ENCODE measurements at regions not wholly inside any gene's neighbourhood (a gene's known extent, or its start where the extent isn't known, plus 50 kb on each side); places are given as distances from the start of the nearest gene placed in this dataset.

DNA sequence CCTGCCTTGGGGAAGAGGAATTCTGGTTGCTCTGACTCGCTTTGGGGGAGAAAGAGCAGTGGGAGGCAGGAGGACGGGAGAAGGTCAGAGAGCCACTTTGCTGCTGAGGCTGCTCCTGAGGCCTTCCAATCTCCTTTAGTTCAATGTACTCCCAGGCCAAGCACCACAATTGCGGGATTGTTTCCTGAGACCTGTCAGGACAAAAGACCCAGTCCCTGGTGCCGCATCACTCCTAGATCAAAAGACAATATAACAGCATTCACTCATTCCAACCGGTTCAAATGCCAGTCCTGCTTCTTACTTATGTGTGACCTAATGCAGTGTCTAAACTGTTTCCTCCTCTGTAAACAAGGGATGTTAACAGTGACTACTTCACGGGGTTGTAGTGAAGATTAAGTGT, 106.4 kb downstream of the TRIML1 start:
- no peaks in the 10 kb centered on the region for H3K27me3 ChIP-seq (ENCODE audit: control insufficient read depth, insufficient read depth, low read length)
- no peak for DNase-seq
- H3K4me3 ChIP-seq (ENCODE audit: low read length): no peak overlapping the region
- H3K27ac ChIP-seq (ENCODE audit: low read length): no peak overlapping the region
- H3K4me1 ChIP-seq (ENCODE audit: control insufficient read depth, insufficient read depth, low read length): no peaks in the 10 kb centered on the region
- no peaks in the 10 kb centered on the region for H3K9me3 ChIP-seq (replicated peaks; ENCODE audit: control insufficient read depth, low read depth, low read length)
- H3K36me3 ChIP-seq (ENCODE audit: control insufficient read depth, insufficient read depth, low read length): no peaks in the 10 kb centered on the region
- WGBS (ENCODE audit: insufficient coverage): 75% methylated on average over 5 of the region's 6 CpGs

DNA sequence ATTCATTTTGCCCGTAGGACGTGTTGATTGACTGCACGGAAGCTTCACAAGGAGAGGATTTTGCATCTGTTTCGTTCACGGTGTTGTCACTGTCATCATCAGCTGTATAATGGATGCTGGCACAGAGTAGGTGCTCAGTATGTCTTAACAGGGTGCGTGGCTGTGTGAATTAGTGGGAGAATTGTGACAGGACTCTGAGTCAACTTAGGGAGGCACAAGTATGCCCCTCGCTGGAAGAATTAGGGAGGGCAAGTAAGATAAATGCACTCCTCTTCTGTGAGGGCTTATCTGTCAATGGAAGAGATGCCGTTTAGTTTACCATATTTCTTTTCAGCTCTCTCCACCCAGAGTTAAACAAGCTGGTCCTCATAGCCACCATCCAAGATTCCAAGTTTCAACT, 107.2 kb downstream of the TRIML1 start:
- 79% methylated on average over 5 of the region's 8 CpGs for WGBS (ENCODE audit: insufficient coverage)
- Histone ChIP-seq H3K9me3 (replicated peaks; ENCODE audit: control insufficient read depth, low read depth, low read length) (no peaks in the 10 kb centered on the region), H3K36me3 (ENCODE audit: control insufficient read depth, insufficient read depth, low read length) (no peaks in the 10 kb centered on the region), H3K27me3 (ENCODE audit: control insufficient read depth, insufficient read depth, low read length) (no peaks in the 10 kb centered on the region), H3K4me3 (ENCODE audit: low read length) (no peak overlapping the region), H3K27ac (ENCODE audit: low read length) (no peak overlapping the region), H3K4me1 (ENCODE audit: control insufficient read depth, insufficient read depth, low read length) (no peaks in the 10 kb centered on the region)
- DNase-seq: no peak

DNA sequence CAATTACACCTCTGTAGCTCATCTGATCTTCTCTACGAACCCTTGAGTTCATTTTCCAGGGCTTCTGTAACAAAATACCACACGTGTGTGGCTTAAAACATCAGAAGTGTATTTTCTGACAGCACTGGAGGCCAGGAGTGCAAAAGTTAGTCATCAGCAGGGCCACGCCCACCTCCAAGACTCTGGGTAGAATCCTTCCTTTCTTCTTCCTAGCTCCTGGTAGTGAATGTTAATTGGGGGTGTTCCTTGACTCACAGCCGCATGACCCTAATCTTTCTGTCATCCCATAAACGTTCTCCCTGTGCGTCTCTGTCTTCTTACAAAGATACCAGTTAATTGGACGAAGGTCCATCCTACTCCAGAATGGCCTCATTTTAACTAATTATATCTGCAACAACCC, 115.0 kb downstream of the TRIML1 start:
- H3K27ac ChIP-seq (ENCODE audit: low read length): no peak overlapping the region
- no peaks in the 10 kb centered on the region for H3K36me3 ChIP-seq (ENCODE audit: control insufficient read depth, insufficient read depth, low read length)
- H3K4me3 ChIP-seq (ENCODE audit: low read length): no peak overlapping the region
- no peaks in the 10 kb centered on the region for H3K9me3 ChIP-seq (replicated peaks; ENCODE audit: control insufficient read depth, low read depth, low read length)
- no peaks in the 10 kb centered on the region for H3K27me3 ChIP-seq (ENCODE audit: control insufficient read depth, insufficient read depth, low read length)
- no peaks in the 10 kb centered on the region for H3K4me1 ChIP-seq (ENCODE audit: control insufficient read depth, insufficient read depth, low read length)
- no peak for DNase-seq
- WGBS (ENCODE audit: insufficient coverage): 100% methylated on average over 1 of the region's 7 CpGs

DNA sequence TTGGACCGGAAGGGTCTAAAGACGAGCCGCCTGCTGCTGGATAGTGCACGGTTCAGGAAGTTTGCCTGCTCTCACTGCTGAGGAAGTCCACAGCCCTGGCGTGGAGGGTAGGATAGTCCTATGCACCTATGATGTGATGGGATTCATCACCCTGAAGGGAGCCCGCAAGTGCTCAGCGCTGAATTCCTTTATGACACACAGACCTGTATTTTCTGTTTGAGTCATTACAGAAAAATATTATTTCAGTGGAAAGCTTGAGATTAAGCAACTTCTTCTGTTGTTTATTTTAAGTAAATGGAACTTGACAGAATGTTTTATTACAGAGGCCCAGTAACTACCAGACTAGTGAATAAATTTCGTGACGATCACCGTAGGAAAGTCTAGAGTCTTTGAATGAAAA, 123.2 kb downstream of the TRIML1 start:
- H3K4me1 ChIP-seq (ENCODE audit: control insufficient read depth, insufficient read depth, low read length): no peaks in the 10 kb centered on the region
- no peak for DNase-seq
- H3K9me3 ChIP-seq (replicated peaks; ENCODE audit: control insufficient read depth, low read depth, low read length): no peaks in the 10 kb centered on the region
- H3K27me3 ChIP-seq (ENCODE audit: control insufficient read depth, insufficient read depth, low read length): no peaks in the 10 kb centered on the region
- WGBS (ENCODE audit: insufficient coverage): 60% methylated on average over 1 of the region's 10 CpGs
- no peaks in the 10 kb centered on the region for H3K36me3 ChIP-seq (ENCODE audit: control insufficient read depth, insufficient read depth, low read length)
- H3K4me3 ChIP-seq (ENCODE audit: low read length): no peak overlapping the region
- no peak overlapping the region for H3K27ac ChIP-seq (ENCODE audit: low read length)

DNA sequence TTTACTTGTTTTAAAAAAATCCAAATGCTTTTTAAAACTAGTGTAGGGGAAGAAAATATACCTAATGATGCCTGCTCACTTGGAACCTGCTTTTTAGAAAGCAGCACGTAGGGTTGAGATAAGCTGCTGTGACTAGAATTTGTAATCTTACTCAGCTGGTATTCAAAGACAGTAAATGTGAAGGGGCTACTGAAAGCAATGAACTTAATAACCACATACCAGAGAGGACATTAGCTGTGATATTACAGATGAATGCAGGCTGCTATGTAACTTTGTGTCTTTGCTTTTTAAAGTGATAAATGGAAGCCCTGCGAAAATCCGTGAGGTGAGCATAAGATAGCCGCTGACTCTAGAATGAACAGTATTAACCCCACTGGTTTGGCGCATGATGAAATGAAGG, 124.1 kb downstream of the TRIML1 start:
- H3K36me3 ChIP-seq (ENCODE audit: control insufficient read depth, insufficient read depth, low read length): no peaks in the 10 kb centered on the region
- 94% methylated on average over 2 of the region's 5 CpGs for WGBS (ENCODE audit: insufficient coverage)
- no peaks in the 10 kb centered on the region for H3K9me3 ChIP-seq (replicated peaks; ENCODE audit: control insufficient read depth, low read depth, low read length)
- H3K27ac ChIP-seq (ENCODE audit: low read length): no peak overlapping the region
- H3K4me1 ChIP-seq (ENCODE audit: control insufficient read depth, insufficient read depth, low read length): no peaks in the 10 kb centered on the region
- DNase-seq: no peak
- no peaks in the 10 kb centered on the region for H3K27me3 ChIP-seq (ENCODE audit: control insufficient read depth, insufficient read depth, low read length)
- H3K4me3 ChIP-seq (ENCODE audit: low read length): no peak overlapping the region

DNA sequence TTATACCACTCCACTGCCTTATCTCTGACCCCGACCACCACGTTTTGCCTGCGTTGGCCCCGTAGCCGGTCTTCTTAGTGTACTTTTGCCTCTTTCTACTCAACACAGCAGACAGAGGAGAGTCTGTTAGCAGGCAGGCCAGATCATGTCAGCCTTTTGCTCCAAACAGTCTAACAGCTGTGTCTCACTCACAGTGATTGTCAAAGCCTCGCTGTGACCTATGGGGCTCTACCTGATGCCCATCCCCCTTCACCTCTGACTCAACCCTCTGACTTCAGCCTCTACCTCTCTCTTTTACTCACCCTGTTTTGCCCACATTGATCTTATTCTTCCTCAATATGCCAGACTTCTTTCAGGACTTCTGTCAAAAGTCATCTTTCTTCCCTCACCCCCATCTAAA, 127.1 kb downstream of the TRIML1 start:
- no peaks in the 10 kb centered on the region for H3K36me3 ChIP-seq (ENCODE audit: control insufficient read depth, insufficient read depth, low read length)
- DNase-seq: no peak
- H3K27ac ChIP-seq (ENCODE audit: low read length): no peak overlapping the region
- no peaks in the 10 kb centered on the region for H3K9me3 ChIP-seq (replicated peaks; ENCODE audit: control insufficient read depth, low read depth, low read length)
- H3K27me3 ChIP-seq (ENCODE audit: control insufficient read depth, insufficient read depth, low read length): no peaks in the 10 kb centered on the region
- 87% methylated on average over 6 of the region's 6 CpGs for WGBS (ENCODE audit: insufficient coverage)
- no peaks in the 10 kb centered on the region for H3K4me1 ChIP-seq (ENCODE audit: control insufficient read depth, insufficient read depth, low read length)
- H3K4me3 ChIP-seq (ENCODE audit: low read length): no peak overlapping the region

DNA sequence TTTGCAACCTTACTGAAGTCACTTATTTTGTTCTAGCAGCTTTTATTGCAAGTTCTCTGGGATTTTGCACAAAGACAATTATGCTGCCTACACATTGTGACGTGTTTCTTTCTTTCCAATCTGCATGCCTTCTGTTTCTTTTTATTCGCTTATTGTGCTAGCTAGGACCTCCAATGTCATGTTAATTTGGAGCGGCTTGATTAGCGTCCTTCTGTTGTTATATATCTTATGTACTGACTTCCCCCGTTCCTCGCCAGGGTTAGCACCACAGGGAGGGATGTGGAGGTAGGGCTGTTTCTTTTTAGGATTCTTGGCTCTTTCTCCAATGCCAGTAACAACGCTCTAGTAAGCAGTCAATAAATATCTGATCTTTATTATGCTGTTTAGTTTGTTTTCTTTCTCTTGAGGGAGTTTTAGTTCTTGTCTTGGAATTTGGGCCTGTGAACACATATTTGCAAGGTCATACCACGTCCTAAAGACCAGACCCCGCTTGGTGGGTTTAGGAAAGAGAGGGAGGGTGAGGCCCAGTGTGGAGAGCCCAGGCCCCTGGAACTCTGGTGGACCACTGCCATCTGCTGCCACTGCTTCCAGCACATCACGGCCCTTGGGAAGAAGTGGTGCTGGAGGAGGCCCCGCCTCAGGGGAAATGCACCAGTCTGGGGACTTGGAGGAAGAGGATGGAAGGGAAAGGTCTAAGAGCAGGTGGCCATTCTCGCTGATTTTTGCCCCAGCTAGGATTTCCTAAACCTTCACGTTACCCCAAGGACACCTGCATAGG, 129.1 kb downstream of the TRIML1 start:
- WGBS (ENCODE audit: insufficient coverage): 58% methylated on average over 3 of the region's 13 CpGs
- no peaks in the 10 kb centered on the region for H3K27me3 ChIP-seq (ENCODE audit: control insufficient read depth, insufficient read depth, low read length)
- no peak for DNase-seq
- H3K4me3 ChIP-seq (ENCODE audit: low read length): no peak overlapping the region
- H3K36me3 ChIP-seq (ENCODE audit: control insufficient read depth, insufficient read depth, low read length): no peaks in the 10 kb centered on the region
- no peak overlapping the region for H3K27ac ChIP-seq (ENCODE audit: low read length)
- H3K9me3 ChIP-seq (replicated peaks; ENCODE audit: control insufficient read depth, low read depth, low read length): no peaks in the 10 kb centered on the region
- H3K4me1 ChIP-seq (ENCODE audit: control insufficient read depth, insufficient read depth, low read length): no peaks in the 10 kb centered on the region

DNA sequence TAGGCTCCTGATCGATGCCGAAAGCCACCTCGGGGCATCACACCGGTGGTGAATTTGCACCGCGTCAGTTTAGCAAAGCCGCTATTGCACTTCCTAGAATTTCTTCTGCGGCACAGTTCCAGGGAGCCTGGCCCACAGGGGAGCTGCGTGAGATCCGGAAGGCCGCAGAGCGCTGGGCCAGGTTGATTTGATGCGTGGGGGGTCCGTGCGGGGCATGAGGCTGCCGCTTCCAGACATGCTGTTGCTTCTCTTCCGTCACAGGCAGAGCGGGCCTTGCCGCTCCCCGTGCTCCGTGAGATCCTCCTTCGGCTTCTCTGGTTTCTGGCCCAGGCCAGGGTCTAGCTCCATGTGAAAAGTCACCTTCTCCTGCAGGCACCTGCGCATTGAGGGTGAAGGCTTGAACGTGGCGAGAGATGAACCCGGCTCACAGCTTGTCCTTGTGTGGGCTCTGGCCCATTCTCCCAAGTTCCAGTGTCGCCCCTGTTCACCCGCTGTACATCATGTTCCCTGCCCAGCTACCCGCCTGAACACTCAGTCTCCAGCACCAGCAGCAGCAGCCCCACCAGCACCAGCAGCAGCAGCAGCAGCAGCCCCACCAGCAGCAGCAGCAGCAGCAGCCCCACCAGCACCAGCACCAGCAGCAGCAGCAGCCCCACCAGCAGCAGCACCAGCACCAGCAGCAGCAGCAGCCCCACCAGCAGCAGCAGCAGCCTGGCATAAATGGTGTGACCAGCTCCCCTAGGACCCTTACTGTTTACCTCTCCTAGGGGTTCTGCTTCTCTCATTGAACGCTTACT, 131.2 kb downstream of the TRIML1 start:
- WGBS (ENCODE audit: insufficient coverage): 94% methylated on average over 30 of the region's 30 CpGs
- no peaks in the 10 kb centered on the region for H3K27me3 ChIP-seq (ENCODE audit: control insufficient read depth, insufficient read depth, low read length)
- no peaks in the 10 kb centered on the region for H3K36me3 ChIP-seq (ENCODE audit: control insufficient read depth, insufficient read depth, low read length)
- H3K4me1 ChIP-seq (ENCODE audit: control insufficient read depth, insufficient read depth, low read length): no peaks in the 10 kb centered on the region
- no peak overlapping the region for H3K4me3 ChIP-seq (ENCODE audit: low read length)
- no peak overlapping the region for H3K27ac ChIP-seq (ENCODE audit: low read length)
- H3K9me3 ChIP-seq (replicated peaks; ENCODE audit: control insufficient read depth, low read depth, low read length): no peaks in the 10 kb centered on the region
- DNase-seq: no peak

DNA sequence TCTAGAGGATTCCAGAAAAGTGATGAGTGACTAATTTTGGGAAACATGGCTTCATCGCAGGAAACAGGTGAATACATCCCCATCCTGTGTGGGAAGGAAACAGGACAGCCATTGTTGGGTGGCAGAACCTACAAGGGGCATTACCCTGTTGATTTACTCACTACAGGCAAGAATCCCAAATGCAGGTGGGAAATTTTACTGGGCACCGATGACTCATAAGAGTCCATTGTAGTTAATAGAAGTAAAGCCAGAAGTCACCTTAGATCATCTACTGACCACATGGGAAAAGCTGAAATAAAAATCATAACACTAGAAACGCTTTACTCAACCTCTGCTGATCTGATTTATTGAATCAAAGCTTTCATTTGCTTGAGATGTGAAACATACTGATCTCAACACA, 136.4 kb downstream of the TRIML1 start:
- Histone ChIP-seq H3K27ac (ENCODE audit: low read length) (no peak overlapping the region), H3K4me1 (ENCODE audit: control insufficient read depth, insufficient read depth, low read length) (no peaks in the 10 kb centered on the region), H3K27me3 (ENCODE audit: control insufficient read depth, insufficient read depth, low read length) (no peaks in the 10 kb centered on the region), H3K36me3 (ENCODE audit: control insufficient read depth, insufficient read depth, low read length) (no peaks in the 10 kb centered on the region), H3K4me3 (ENCODE audit: low read length) (no peak overlapping the region), H3K9me3 (replicated peaks; ENCODE audit: control insufficient read depth, low read depth, low read length) (no peaks in the 10 kb centered on the region)
- no peak for DNase-seq
- 40% methylated on average over 1 of the region's 3 CpGs for WGBS (ENCODE audit: insufficient coverage)

DNA sequence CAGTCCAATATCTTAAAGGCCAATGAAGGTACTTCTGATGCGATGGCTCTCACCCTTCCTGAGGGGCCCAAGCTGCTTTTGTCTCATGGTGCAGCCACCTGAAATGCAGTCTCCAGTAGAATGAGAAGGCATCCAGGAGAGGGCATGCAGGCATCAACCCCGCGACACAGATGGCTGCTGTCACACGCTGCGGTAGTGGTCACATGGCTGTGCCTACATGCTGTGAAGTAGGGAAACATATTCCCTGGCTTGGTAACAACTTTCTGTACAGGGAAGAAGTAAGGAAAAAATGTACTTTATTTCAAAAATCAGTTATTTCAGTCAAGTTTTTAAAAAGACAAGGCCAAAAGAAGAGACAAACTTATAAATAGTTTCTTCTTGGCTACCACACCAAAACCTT, 139.9 kb downstream of the TRIML1 start:
- Histone ChIP-seq H3K9me3 (replicated peaks; ENCODE audit: control insufficient read depth, low read depth, low read length) (no peaks in the 10 kb centered on the region), H3K4me3 (ENCODE audit: low read length) (no peak overlapping the region), H3K4me1 (ENCODE audit: control insufficient read depth, insufficient read depth, low read length) (peaks cover 7% of the 10 kb centered on the region), H3K27ac (ENCODE audit: low read length) (no peak overlapping the region), H3K27me3 (ENCODE audit: control insufficient read depth, insufficient read depth, low read length) (peaks cover 13% of the 10 kb centered on the region), H3K36me3 (ENCODE audit: control insufficient read depth, insufficient read depth, low read length) (no peaks in the 10 kb centered on the region)
- no peak for DNase-seq
- 95% methylated on average over 5 of the region's 5 CpGs for WGBS (ENCODE audit: insufficient coverage)
